HFF-Myc (cell line): ENCODE measurements at regions not wholly inside any gene's neighbourhood (a gene's known extent, or its start where the extent isn't known, plus 50 kb on each side); places are given as distances from the start of the nearest gene placed in this dataset.

Experiments used
- DNase-seq: peaks from one replicate; pipeline ENCODE4 v3.0.0-alpha.2; 2011; ENCODE audit warnings: low read depth; ENCODE audit errors: extremely low read depth
- H3K4me3 ChIP-seq: replicated peaks from 2 replicates; pipeline ENCODE4 v1.5.1; 2011; ENCODE audit warnings: low read depth, mild to moderate bottlenecking, control low read depth, low read length
- TF ChIP-seq, protein P1 (sequence below): IDR thresholded peaks from 2 replicates; pipeline ENCODE4 v1.5.1; 2012; ENCODE audit warnings: mild to moderate bottlenecking, low read depth, low read length, control low read depth; ENCODE audit errors: missing control alignments

DNA sequence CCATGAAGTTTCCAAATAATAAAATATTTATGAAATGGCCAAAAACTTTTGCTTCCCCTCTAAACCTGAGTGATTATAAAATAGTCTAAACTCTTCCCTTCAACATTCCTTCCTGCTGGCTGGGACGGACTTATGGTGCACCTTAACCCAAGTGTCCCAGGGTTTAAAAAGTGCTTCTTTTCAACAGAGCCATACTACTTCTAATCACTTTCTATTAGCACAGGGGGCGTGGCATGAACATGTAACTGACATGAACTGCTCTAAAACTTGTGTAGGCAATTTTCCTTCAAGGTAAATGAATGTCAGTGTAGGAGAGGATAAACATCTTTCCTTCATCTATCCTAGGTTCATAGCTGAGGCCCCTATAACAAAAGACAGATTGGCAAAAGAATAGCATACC is 163.6 kb upstream of the RIMS1 start:
- no peak overlapping the region for H3K4me3 ChIP-seq
- DNase-seq, result no peak
- TF ChIP-seq, protein P1, sequence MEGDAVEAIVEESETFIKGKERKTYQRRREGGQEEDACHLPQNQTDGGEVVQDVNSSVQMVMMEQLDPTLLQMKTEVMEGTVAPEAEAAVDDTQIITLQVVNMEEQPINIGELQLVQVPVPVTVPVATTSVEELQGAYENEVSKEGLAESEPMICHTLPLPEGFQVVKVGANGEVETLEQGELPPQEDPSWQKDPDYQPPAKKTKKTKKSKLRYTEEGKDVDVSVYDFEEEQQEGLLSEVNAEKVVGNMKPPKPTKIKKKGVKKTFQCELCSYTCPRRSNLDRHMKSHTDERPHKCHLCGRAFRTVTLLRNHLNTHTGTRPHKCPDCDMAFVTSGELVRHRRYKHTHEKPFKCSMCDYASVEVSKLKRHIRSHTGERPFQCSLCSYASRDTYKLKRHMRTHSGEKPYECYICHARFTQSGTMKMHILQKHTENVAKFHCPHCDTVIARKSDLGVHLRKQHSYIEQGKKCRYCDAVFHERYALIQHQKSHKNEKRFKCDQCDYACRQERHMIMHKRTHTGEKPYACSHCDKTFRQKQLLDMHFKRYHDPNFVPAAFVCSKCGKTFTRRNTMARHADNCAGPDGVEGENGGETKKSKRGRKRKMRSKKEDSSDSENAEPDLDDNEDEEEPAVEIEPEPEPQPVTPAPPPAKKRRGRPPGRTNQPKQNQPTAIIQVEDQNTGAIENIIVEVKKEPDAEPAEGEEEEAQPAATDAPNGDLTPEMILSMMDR, result no peak

DNA sequence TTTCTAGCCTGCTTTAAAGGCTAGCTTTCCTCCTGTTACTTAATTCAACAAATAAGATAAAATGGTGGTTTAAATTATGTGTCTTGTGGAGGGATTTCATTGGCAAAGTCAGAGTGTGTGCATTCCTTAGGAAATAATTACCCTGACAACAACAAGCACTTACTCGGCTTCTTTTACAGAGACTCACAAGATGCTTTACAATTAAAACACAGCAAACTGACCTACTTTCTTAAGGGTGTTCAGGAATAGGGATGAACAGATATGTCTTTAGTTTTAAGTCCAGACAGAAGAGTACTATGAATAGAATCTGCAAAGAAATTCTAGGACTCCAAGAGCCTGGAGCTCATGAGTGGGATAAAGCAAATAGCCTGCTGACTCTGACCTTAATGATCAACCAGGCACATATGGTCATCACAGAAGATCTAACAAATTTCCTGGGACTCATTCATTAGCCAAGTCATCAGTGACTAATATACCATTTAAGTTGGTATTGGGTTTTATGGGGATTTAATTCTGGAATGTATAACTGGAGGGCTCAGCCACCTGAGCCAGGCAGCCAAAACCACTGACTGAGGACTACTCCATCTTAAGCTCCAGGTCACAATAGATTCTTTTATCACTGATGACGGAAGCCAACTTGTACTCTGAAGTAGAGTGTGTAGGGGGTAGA is 161.8 kb upstream of the RIMS1 start:
- DNase-seq, result no peak

DNA sequence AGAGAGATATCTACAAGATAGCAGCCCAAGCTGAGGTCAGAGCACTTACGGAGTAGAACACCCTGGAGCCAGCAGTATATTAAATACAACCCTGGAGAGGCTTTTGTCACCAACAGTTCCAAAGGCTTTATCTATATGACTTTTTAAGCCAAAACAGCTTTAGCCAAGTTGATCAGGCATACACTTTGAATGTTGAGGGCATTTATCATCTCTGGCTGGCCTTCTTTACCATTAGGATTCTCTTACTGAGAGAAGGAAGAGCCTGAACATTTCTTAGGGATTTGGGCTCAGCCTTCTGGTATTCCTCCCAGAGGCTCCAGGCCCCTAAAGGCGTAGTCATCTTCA is 161.3 kb upstream of the RIMS1 start:
- H3K4me3 ChIP-seq, result no peak overlapping the region
- no peak for DNase-seq
- TF ChIP-seq, protein P1, result no peak

More for the DNA sequence above, 161.8 kb upstream of the RIMS1 start:
- TF ChIP-seq, protein P1, result no peak
- no peak overlapping the region for H3K4me3 ChIP-seq

DNA sequence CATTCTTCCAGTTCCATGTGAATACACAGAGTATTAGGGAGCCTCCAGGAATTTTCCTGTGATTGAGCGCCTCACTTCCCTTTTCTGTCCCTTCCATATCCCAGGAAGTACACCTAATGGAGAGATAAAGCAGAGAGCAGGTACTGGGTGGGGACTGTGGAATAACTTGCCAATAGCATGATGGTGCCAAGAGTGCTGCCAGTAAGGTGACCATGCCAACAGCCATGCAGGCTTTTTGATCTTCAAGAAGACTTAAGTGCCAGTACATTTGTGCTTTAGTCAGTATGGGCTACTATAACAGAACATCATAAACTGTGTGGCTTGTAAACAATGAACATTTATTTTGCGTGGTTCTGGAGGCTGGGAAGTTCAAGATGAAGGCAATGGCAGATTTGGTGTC is 160.2 kb upstream of the RIMS1 start:
- no peak overlapping the region for H3K4me3 ChIP-seq

DNA sequence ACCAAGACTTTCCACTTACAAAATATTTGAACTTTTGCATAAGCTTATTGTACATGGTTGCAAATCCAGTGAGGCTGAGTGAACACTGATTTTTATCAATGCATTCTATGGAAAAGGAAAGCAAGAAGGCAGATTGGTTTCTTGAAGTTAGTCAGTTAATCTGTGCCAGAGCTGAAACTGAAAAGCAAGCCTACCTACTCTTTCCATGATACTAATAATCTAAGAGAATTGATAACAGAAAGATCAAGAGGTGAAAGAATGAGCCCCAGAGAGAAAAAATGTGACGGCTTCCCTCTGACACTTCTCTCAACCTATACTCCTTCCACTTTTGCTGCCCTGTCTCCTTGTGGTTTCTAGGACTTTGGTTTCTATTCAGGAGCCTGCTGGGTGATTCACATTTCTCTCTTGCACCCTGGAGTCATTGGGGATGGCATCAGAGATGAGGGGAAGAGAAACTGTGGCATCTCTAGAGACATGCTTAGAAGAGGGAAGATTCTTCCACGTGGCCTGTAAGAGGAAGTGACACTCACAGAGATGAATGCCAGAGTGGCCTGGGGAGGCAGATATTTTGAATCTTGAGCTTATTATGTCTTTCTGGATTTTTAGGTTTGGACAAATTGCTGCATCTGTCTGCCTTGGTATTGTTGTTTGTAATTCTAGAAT is 158.6 kb upstream of the RIMS1 start:
- TF ChIP-seq, protein P1, result no peak
- no peak for DNase-seq

More for the DNA sequence above, 160.2 kb upstream of the RIMS1 start:
- TF ChIP-seq, protein P1, result no peak
- no peak for DNase-seq

DNA sequence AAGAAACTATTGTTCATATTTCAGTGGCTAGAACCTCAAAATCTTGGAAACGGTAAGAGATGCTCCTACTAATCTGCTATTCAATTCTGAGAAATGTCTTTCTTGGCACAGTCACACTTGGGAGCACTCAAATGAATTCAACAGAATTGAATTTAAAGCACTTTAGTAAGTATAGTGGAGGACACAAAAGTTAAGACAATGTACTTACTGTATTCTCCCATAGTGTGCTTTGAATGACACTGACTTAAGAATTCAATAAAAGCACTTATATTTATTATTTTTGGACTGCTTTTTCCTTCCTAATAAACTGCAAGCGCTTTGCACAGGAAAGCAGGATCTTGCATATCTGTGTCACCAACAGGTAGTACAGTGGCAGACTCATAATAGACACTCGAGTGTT is 156.1 kb upstream of the RIMS1 start:
- H3K4me3 ChIP-seq, result no peak overlapping the region
- TF ChIP-seq, protein P1, result no peak
- no peak for DNase-seq

More for the DNA sequence above, 158.6 kb upstream of the RIMS1 start:
- H3K4me3 ChIP-seq, result no peak overlapping the region
